Esophagus squamous epithelium (tissue), 5 donors: ENCODE measurements at regions not wholly inside any gene's neighbourhood (a gene's known extent, or its start where the extent isn't known, plus 50 kb on each side); places are given as distances from the start of the nearest gene placed in this dataset.

Experiments
- DNase-seq: peaks from one replicate; lab custom pipeline; 2025; lab: John Stamatoyannopoulos, UW
- H3K27ac ChIP-seq, 4 donors: fragments of 200-600 bp; sonication (generic); one replicate each; pipeline ENCODE4 v1.5.1; 2016 to 2019; ENCODE audit warnings: mild to moderate bottlenecking in 1 of 4
- H3K27me3 ChIP-seq, 4 donors: fragments of 200-600 bp; sonication (generic); 1 replicate in 3 of 4; 2 replicates in 1 of 4; pipeline versions ENCODE4 v1.5.1 to v1.6.0; 2017 to 2021; ENCODE audit warnings: antibody characterized with exemption in 1 of 4
- H3K36me3 ChIP-seq, 3 donors: fragments of 200-600 bp; sonication (generic); one replicate each; pipeline ENCODE4 v1.5.1; 2016 to 2019
- H3K4me1 ChIP-seq, 3 donors: fragments of 200-600 bp; sonication (generic); one replicate each; pipeline ENCODE4 v1.5.1; 2017 to 2019
- H3K4me3 ChIP-seq, 4 donors: fragments of 200-600 bp; sonication (generic); 1 replicate in 3 of 4; 2 replicates in 1 of 4; pipeline ENCODE4 v1.5.1; 2016 to 2019; ENCODE audit warnings: mild to moderate bottlenecking in 2 of 4, moderate library complexity in 1 of 4
- H3K9me3 ChIP-seq, 3 donors: fragments of 200-600 bp; sonication (generic); one replicate each; pipeline ENCODE4 v1.5.1; 2016 to 2019
- POLR2A ChIP-seq, 4 donors: fragments of 450-650 bp; IDR thresholded peaks; one replicate each; pipeline ENCODE4 v1.6.1; 2017; ENCODE audit warnings: antibody characterized with exemption in 4 of 4, mild to moderate bottlenecking in 4 of 4, moderate library complexity in 3 of 4
- WGBS, 2 donors: methylation state at CpG; one replicate each; pipeline ENCODE4 v1.1.5; 2018; 5-methylcytosine and 5-hydroxymethylcytosine counted together
- intact Hi-C: fragments of 100-400 bp; cut with DNase I; formaldehyde crosslinking; loops from one replicate; pipeline ENCODE4 v1.15.0; 2022
- TF ChIP-seq, protein P1 (sequence below), 6 experiments: fragments of 450-650 bp in 4 of 6; fragments of 200-600 bp in 2 of 6; sonication (generic) in 2 of 6; IDR thresholded peaks; one replicate each; pipeline ENCODE4 v1.5.1; 2016 to 2019; ENCODE audit warnings: antibody characterized with exemption in 6 of 6, mild to moderate bottlenecking in 4 of 6, moderate library complexity in 4 of 6
- donor health status: DM: yes; HTN: yes; CAD: no.

DNA sequence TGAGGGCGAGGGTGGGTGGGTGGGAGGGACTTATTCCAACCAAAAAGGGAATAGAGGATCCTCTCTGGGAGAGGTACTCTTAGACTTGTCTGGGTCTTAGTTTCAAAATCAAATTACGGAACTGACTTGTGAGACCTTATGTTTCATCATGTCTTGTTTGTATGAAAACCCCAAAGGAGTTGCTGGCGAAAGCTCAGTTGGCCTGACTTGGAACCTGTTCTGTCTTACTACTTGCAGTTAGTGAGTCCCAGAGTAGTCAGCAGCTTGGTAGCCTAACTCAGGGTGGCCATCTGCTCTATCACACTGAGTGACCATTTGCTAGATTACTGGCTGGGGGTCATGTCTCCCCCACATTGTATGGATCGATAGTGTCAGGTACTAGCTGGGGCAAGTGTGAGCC lies 114.9 kb upstream of the MOCS1 start:
- TF ChIP-seq POLR2A (IDR thresholded peaks at IDR 0.05), result no peak
- TF ChIP-seq, protein P1, sequence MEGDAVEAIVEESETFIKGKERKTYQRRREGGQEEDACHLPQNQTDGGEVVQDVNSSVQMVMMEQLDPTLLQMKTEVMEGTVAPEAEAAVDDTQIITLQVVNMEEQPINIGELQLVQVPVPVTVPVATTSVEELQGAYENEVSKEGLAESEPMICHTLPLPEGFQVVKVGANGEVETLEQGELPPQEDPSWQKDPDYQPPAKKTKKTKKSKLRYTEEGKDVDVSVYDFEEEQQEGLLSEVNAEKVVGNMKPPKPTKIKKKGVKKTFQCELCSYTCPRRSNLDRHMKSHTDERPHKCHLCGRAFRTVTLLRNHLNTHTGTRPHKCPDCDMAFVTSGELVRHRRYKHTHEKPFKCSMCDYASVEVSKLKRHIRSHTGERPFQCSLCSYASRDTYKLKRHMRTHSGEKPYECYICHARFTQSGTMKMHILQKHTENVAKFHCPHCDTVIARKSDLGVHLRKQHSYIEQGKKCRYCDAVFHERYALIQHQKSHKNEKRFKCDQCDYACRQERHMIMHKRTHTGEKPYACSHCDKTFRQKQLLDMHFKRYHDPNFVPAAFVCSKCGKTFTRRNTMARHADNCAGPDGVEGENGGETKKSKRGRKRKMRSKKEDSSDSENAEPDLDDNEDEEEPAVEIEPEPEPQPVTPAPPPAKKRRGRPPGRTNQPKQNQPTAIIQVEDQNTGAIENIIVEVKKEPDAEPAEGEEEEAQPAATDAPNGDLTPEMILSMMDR (IDR thresholded peaks at IDR 0.05), result no peak
- no peak for DNase-seq
- intact Hi-C loops, result no loop called here
- Histone ChIP-seq H3K27ac (no peak overlapping the region), H3K9me3 (no peaks in the 10 kb centered on the region), H3K36me3 (no peaks in the 10 kb centered on the region), H3K27me3 (peaks cover 0 to 7% (median 0%) of the 10 kb centered on the region in 4 donors), H3K4me1 (peaks cover 0 to 17% (median 0%) of the 10 kb centered on the region in 3 donors), H3K4me3 (no peak overlapping the region)
- 77 to 86% methylated on average over 3 of the region's 4 CpGs for WGBS, 2 donors

DNA sequence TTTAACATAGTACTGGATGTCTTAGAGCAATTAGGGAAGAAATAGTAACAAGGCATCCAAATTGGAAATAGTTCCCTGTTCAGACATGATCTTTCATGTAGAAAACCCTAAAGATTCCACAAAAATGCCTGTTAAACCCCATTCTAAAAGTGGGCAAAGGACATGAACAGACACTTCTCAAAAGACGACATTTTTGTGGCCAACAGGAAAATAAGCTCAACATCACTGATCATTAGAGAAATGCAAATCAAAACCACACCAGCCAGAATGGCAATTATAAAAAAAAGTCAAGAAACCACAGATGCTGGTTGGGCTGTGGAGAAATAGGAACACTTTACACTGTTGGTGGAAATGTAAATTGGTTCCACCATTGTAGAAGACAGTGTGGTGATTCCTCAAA lies 109.9 kb upstream of the MOCS1 start:
- no peaks in the 10 kb centered on the region for H3K27me3 ChIP-seq
- intact Hi-C loops, result no loop called here
- 25% methylated on average over 1 of the region's 1 CpG for WGBS, 2 donors
- H3K4me3 ChIP-seq, result no peak overlapping the region
- no peaks in the 10 kb centered on the region for H3K36me3 ChIP-seq
- no peak overlapping the region for H3K27ac ChIP-seq
- peaks cover 0 to 52% (median 12%) of the 10 kb centered on the region in 3 donors for H3K4me1 ChIP-seq
- DNase-seq, result no peak
- H3K9me3 ChIP-seq, result peaks cover 0 to 12% (median 0%) of the 10 kb centered on the region in 3 donors
- no peak for TF ChIP-seq POLR2A (IDR thresholded peaks at IDR 0.05)
- TF ChIP-seq, protein P1 (IDR thresholded peaks at IDR 0.05), result no peak

DNA sequence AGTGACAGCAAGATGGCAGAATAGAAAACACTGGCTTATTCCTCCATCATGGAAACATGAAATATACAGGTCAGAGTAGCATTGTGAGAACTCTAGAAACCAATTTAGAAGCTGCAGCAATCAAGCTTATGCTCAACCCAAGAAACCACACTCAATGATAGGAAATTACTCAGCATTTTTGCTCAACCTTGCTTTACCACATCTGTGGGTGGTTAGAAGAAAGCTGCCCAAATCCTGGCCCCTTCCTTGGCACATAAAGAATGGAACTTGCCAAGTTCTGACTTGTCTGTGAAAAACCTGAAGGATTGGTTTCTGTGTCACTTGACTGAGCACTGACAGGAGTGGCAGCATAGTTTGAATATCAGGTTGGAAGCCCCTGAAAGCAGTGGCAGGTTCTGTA lies 108.0 kb upstream of the MOCS1 start:
- TF ChIP-seq, protein P1 (IDR thresholded peaks at IDR 0.05), result no peak
- TF ChIP-seq POLR2A (IDR thresholded peaks at IDR 0.05), result no peak
- Histone ChIP-seq H3K27ac (peak overlapping the region; percentile 28 to 83 (median 76)), H3K4me1 (peaks cover 0 to 45% (median 12%) of the 10 kb centered on the region in 3 donors), H3K27me3 (no peaks in the 10 kb centered on the region), H3K4me3 (no peak overlapping the region), H3K36me3 (no peaks in the 10 kb centered on the region), H3K9me3 (peaks cover 0 to 12% (median 0%) of the 10 kb centered on the region in 3 donors)
- no peak for DNase-seq
- intact Hi-C loops, result no loop called here

DNA sequence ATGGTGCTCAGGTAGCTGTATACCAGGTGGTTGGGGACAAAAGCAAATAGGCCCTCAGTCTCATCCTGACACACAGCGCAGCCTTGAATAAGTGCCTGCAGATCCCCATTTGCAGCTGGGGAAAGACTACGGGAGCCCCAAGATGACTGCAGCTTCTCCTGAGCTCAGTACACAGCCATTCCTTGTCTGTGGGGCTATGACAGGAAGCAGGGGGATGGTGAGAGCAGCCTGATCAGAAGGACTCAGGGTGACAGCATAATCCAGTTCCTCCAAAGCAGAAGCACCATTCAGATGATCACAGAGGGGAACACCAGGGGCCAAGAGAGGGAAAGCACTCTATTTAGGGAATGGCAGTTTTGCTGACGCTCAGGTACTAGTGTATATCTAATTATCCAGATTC lies 104.8 kb upstream of the MOCS1 start:
- H3K36me3 ChIP-seq, result no peaks in the 10 kb centered on the region
- H3K27ac ChIP-seq, result peak overlapping the region in 1 of 4 donors; percentile 82
- no peak for DNase-seq
- TF ChIP-seq, protein P1 (IDR thresholded peaks at IDR 0.05), result no peak
- TF ChIP-seq POLR2A (IDR thresholded peaks at IDR 0.05), result no peak
- H3K9me3 ChIP-seq, result peaks cover 0 to 12% (median 0%) of the 10 kb centered on the region in 3 donors
- intact Hi-C loops, result no loop called here
- no peaks in the 10 kb centered on the region for H3K27me3 ChIP-seq
- H3K4me3 ChIP-seq, result no peak overlapping the region
- peaks cover 0 to 48% (median 12%) of the 10 kb centered on the region in 3 donors for H3K4me1 ChIP-seq
- 83 to 90% methylated on average over 1 to 3 of the region's 3 CpGs for WGBS, 2 donors

DNA sequence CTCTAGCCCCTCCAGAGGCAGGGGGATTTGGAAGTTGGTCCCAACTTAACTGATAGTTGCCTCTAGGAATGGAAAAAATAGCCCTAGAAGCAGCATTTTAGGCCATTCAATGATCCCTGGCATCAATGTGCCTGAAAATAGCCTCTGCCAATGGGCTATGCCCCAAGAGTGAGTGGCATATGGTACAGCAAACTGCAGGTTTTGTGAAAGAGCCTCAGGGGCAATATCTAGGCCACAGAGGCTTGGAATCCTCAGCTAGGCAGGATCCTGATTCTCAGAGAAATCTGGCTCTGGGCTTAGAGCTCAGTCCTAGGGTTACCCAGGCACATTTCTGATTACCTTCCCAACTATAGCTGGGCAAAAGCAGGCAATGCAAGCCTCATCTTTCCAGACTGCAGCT lies 104.4 kb upstream of the MOCS1 start:
- Histone ChIP-seq H3K9me3 (peaks cover 0 to 12% (median 0%) of the 10 kb centered on the region in 3 donors), H3K36me3 (no peaks in the 10 kb centered on the region), H3K27ac (no peak overlapping the region), H3K4me1 (peaks cover 0 to 48% (median 12%) of the 10 kb centered on the region in 3 donors), H3K4me3 (no peak overlapping the region), H3K27me3 (no peaks in the 10 kb centered on the region)
- TF ChIP-seq, protein P1 (IDR thresholded peaks at IDR 0.05), result no peak
- no peak for TF ChIP-seq POLR2A (IDR thresholded peaks at IDR 0.05)
- intact Hi-C loops, result no loop called here
- DNase-seq, result no peak
